Left ventricle myocardium inferior (tissue), 1 donor: ENCODE measurements at regions not wholly inside any gene's neighbourhood (a gene's known extent, or its start where the extent isn't known, plus 50 kb on each side); places are given as distances from the start of the nearest gene placed in this dataset.

Experiments used
- DNase-seq: peaks from one replicate; pipeline ENCODE4 v3.0.0-alpha.2; 2020
- H3K27ac ChIP-seq: fragments of 200-600 bp; replicated peaks from 2 replicates; pipeline ENCODE4 v1.8.0; 2021
- H3K27me3 ChIP-seq: fragments of 200-600 bp; 2 replicates; pipeline ENCODE4 v1.8.0; 2021; ENCODE audit warnings: low read depth
- H3K36me3 ChIP-seq: fragments of 200-600 bp; 2 replicates; pipeline ENCODE4 v1.8.0; 2021
- H3K4me1 ChIP-seq: fragments of 200-600 bp; 2 replicates; pipeline ENCODE4 v1.8.0; 2021
- H3K4me3 ChIP-seq: fragments of 200-600 bp; 2 replicates; pipeline ENCODE4 v1.8.0; 2021; ENCODE audit warnings: mild to moderate bottlenecking, moderate library complexity
- H3K9me3 ChIP-seq: fragments of 200-600 bp; replicated peaks from 2 replicates; pipeline ENCODE4 v1.8.0; 2021
- intact Hi-C: fragments of 100-400 bp; cut with micrococcal nuclease; formaldehyde crosslinking; loops from one replicate; pipeline ENCODE4 v1.11.0; 2022
- TF ChIP-seq, protein P1 (sequence below): fragments of 200-600 bp; IDR thresholded peaks from 2 replicates; pipeline ENCODE4 v1.8.0; 2021; ENCODE audit warnings: antibody characterized with exemption, mild to moderate bottlenecking, borderline replicate concordance
- donor health status: DM: no; HTN: yes; CAD: no; lungs with severe emphysema.

DNA sequence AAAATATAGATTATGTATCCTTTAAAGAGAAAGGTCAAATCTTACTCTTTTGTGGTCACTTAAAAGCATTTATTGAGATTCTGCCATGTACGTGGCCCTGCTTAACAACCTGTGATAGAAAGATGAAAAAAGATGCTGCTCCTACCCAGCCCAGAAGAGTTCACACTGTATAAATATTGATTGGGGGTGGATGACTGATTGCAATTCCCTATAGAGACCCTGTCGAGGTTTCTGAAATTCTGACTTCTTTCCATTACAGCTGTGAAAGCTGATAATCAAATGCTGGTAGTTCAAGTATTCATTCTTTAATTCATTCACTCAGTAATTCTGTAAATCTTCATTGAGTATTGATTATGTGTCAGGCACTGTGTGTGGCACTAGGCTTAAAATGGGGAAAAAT, 114.1 kb upstream of the CHL1 start:
- Histone ChIP-seq H3K27ac (no peak overlapping the region), H3K4me1 (no peaks in the 10 kb centered on the region), H3K4me3 (no peak overlapping the region), H3K27me3 (no peaks in the 10 kb centered on the region), H3K9me3 (no peaks in the 10 kb centered on the region), H3K36me3 (no peaks in the 10 kb centered on the region)
- TF ChIP-seq, protein P1, sequence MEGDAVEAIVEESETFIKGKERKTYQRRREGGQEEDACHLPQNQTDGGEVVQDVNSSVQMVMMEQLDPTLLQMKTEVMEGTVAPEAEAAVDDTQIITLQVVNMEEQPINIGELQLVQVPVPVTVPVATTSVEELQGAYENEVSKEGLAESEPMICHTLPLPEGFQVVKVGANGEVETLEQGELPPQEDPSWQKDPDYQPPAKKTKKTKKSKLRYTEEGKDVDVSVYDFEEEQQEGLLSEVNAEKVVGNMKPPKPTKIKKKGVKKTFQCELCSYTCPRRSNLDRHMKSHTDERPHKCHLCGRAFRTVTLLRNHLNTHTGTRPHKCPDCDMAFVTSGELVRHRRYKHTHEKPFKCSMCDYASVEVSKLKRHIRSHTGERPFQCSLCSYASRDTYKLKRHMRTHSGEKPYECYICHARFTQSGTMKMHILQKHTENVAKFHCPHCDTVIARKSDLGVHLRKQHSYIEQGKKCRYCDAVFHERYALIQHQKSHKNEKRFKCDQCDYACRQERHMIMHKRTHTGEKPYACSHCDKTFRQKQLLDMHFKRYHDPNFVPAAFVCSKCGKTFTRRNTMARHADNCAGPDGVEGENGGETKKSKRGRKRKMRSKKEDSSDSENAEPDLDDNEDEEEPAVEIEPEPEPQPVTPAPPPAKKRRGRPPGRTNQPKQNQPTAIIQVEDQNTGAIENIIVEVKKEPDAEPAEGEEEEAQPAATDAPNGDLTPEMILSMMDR: no peak
- DNase-seq: no peak
- intact Hi-C loops: no loop called here

DNA sequence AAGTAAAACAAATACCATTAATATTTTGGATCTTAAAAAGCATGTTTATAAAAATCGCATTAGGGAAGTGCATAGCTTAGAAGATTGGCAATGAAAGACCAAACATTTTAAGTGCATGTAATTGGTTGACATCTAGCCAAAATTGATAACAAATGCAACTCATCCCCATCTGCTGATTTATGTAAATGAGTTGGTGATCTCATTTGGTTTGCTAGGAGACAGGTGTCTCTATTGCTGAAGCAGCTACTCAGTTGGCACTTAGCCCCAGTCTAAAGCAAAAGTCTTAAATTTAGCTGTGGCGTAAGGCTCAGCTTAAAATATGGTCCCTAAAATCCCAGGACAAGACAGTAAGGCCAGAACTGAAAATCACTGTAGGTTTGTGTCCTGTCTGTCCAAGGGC, 113.5 kb upstream of the CHL1 start:
- TF ChIP-seq, protein P1: no peak
- no peaks in the 10 kb centered on the region for H3K9me3 ChIP-seq
- intact Hi-C loops: no loop called here
- no peak for DNase-seq
- no peaks in the 10 kb centered on the region for H3K27me3 ChIP-seq
- no peak overlapping the region for H3K27ac ChIP-seq
- no peak overlapping the region for H3K4me3 ChIP-seq
- H3K36me3 ChIP-seq: no peaks in the 10 kb centered on the region
- H3K4me1 ChIP-seq: no peaks in the 10 kb centered on the region

DNA sequence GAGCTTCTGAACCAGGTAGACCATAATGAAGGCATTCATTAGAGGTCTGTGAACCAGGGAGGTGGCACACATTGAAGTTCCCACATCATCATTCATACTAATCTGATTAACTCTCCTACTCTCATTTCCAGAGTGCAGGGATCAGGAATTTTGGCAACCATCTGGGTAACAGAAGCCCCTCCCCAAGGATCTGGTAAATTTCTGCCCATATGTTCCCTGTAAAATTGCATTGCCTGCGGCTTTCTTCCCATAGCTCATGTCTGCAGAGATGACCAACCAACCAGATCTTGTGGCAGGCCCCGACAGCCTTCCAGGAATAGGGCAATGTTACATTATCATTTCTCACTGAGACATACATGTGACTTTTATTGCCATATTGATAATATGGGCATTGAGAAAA, 111.4 kb upstream of the CHL1 start:
- Histone ChIP-seq H3K4me3 (no peak overlapping the region), H3K27ac (no peak overlapping the region), H3K4me1 (no peaks in the 10 kb centered on the region), H3K9me3 (no peaks in the 10 kb centered on the region), H3K27me3 (no peaks in the 10 kb centered on the region), H3K36me3 (no peaks in the 10 kb centered on the region)
- no peak for DNase-seq
- intact Hi-C loops: no loop called here
- TF ChIP-seq, protein P1: no peak

DNA sequence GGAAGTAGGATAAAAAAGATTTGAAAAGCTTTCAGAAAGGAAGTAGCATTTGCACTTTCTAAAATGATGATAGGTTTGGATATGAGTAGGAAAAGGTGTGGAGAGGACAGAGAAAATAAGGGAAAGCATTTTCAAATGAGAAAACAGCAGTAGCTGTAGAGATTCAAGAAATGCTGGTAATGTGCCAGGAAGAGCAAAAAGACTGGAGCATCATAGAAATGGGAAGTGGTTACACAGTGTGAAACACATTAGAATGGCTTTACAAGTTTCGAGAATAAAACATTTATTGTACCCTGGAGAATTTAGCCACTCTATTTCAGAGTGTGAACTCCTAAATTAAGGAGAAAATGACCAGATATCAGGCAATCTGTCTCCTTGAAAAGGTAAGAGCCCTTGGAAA, 108.3 kb upstream of the CHL1 start:
- TF ChIP-seq, protein P1: no peak
- no peaks in the 10 kb centered on the region for H3K9me3 ChIP-seq
- H3K27me3 ChIP-seq: no peaks in the 10 kb centered on the region
- no peak overlapping the region for H3K4me3 ChIP-seq
- H3K4me1 ChIP-seq: no peaks in the 10 kb centered on the region
- H3K36me3 ChIP-seq: no peaks in the 10 kb centered on the region
- intact Hi-C loops: no loop called here
- H3K27ac ChIP-seq: no peak overlapping the region
- DNase-seq: no peak

DNA sequence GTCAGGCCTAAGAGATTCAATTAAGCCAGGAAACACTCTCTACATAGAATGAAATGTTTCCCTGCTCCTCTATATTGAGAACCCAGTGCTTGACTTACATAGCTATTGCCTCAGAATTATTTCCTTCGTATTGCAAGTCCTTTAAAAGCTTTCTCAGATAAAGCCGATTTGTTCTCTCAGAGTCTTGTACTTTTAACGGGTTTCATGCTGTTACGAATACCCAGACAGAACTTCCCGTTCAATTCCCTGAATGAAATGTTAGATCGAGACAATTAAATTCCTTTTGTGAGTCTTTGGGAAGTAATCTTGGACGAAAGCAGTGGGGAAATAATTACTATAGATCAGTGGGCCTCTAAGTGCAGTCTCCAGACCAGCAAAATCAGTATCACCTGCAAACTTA, 102.8 kb upstream of the CHL1 start:
- TF ChIP-seq, protein P1: no peak
- intact Hi-C loops: no loop called here

DNA sequence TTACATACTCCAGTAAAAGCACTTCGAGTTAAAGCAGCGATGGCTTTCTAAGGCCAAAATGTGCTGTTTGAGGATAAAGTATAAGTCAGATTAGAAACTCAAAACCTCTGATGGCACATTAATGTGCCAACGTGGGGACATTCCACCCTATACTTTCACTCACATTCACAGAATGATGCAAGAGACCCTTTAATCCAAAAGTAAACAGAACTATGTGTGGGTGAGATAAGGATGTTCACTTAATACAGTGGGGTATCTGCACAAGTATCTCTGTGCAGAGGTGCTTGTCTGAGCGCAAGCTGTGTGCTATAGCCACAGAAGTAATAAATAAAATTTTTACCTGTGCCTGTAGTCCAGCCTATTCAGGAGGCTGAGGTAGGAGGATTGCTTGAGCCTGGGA, 100.3 kb upstream of the CHL1 start:
- Histone ChIP-seq H3K9me3 (no peaks in the 10 kb centered on the region), H3K4me3 (no peak overlapping the region), H3K36me3 (no peaks in the 10 kb centered on the region), H3K4me1 (no peaks in the 10 kb centered on the region), H3K27ac (no peak overlapping the region), H3K27me3 (no peaks in the 10 kb centered on the region)
- DNase-seq: no peak
- TF ChIP-seq, protein P1: no peak
- intact Hi-C loops: no loop called here

More for the DNA sequence above, 102.8 kb upstream of the CHL1 start:
- no peaks in the 10 kb centered on the region for H3K9me3 ChIP-seq
- no peaks in the 10 kb centered on the region for H3K27me3 ChIP-seq
- DNase-seq: no peak
- no peaks in the 10 kb centered on the region for H3K4me1 ChIP-seq
- no peak overlapping the region for H3K4me3 ChIP-seq
- no peaks in the 10 kb centered on the region for H3K36me3 ChIP-seq
- no peak overlapping the region for H3K27ac ChIP-seq
